Activated CD4-positive, alpha-beta T cell treated with anti-CD3 and anti-CD28 coated beads for 48 hours (primary cell): ENCODE measurements at regions not wholly inside any gene's neighbourhood (a gene's known extent, or its start where the extent isn't known, plus 50 kb on each side); places are given as distances from the start of the nearest gene placed in this dataset.
"Not testable (repeated sequence)": the region's sequence is repeated elsewhere in the genome, so short reads cannot be mapped to it uniquely, and the experiment has no call there.

ENCODE experiments used
- DNase-seq: peaks from one replicate; pipeline ENCODE4 v3.0.0-alpha.2; 2020

DNA sequence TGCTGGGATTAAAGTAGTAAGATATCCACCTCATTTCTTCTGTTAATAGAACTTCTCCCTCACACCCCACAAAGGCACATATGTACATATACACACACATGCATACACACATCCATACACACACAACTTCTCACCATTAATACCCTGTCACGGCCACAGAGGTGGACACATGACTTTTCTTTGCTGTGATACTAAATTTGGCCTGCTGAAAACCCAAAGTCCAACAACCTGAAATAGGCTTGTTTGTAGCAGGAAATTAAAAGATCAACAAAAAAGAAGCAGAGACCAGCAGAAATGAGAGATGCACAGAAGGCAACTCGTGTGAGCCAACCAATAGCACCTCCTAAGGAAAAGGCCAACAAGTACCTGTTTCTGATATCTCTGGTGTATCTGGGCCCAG lies 128.7 kb upstream of the PCGF5 start:
- no peak for DNase-seq

DNA sequence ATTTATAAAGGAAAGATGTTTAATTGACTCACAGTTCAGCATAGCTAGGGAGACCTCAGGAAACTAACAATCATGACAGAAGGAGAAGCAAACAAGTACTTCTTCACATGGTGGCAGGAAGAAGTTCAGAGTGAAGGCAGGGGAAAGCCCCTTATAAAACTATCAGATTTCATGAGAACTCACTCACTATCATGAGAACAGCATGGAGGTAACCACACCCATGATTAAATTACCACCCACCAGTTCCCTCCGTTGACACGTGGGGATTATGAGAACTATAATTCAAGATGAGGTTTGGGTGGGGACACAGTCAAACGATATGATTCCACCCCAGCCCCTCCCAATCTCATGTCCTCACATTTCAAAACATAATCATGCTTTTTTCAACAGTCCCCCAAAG lies 124.2 kb upstream of the PCGF5 start:
- DNase-seq, result no peak

DNA sequence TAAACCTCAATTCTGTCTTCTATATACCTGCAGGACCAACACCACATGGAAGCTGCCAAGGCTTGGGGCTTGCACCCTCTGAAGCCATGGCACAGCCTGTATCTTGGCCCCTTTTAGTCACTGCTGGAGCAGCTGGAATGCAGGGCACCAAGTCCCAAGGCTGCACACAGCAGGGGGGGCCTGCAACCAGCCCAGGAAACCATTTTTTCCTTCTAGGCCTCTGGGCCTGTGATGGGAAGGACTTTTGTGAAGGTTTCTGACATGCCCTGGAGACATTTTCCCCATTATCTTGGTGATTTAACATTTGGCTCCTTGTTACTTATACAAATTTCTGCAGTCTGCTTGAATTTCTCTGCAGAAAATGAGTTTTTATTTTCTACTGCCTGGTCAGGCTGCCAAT lies 123.2 kb upstream of the PCGF5 start:
- no peak for DNase-seq

DNA sequence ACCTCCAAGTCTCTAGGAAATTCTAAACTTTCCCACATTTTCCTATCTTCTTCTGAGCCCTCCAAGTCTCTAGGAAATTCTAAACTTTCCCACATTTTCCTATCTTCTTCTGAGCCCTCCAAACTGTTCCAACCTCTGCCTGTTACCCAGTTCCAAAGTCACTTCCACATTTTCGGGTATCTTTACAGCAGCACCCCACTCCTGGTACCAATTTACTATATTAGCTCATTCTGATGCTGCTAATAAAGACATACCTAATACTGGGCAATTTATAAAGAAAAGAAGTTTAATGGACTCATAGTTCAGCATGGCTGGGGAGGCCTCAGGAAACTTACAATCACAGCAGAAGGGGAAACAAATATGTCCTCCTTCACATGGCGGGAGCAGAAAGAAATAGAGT lies 122.4 kb upstream of the PCGF5 start:
- DNase-seq, result not testable (repeated sequence)

DNA sequence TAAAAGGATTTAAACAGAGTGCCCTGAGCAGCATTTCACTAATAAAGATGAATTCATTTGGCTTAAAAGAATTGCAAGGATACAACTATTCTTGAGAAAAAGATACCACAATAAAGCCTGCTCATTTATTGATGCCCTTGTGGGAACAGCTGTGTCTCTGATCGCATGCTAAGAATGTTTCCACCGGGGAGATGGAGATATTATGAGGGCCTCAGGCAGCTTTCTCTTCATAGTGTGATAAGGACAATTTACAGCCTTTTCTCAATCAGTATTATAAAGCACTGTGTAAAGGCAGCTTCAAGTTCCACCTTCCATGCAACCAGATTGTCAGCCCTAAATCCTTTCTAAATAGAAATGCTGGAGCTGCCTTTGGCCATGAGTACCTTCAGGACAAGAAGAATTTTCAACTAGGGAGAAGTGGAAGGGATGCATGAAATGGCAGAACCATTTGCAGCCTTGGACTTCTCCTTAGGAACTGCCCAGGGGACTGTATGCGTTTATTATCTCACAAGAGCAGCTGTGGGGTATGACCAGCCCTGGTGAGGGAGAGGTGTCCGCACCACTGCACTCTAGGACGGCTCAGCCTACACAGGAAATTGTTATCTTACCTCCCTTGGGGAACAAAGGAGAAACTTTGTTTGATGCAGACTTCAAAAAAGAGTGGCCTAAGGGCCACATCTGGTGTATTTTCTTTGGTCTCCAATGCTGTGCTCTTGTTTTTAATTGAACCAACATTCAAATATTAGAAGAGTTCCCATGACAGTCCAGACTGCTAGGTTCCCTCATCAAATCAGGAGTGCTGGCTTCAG lies 116.9 kb upstream of the PCGF5 start:
- DNase-seq, result no peak

DNA sequence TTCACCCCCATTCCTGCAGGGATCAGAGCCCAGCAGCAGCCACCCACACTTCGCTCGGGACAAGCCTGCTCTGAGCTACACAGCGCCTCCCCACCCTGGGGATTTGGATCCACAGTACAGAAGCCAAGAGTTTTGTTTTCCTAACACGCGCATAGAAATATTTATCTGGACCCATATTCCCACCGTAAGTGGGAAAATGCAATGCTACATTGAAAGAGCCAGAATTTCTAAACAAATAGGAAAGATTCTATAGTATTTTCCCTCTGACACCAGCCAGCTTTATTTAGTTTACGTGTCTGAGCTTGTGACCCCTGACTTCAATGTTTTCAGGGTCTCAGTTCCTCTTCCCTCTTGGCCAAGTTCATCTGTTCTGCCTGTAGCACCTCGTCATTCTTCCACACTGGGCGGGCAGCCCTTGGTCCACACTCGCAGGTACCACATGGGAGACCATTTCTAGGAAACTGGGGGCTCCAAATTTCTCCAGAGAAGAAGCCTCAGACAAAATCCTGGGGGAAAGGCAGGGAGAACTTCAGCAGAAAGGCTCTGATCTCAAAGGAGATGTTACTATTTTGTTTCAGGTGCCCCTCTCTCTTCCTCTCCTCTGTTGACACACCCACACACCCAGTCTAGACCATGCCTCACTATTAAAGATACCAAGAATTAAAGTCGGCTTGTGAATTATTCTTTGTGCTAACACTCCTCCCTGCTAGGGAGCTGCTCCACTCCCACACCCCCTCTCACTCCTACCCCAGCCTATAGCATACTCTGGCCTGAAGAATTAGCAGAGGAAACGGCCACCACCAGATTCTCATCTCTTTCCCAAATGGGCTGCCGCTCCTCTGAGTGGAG lies 116.0 kb upstream of the PCGF5 start:
- DNase-seq, result no peak

DNA sequence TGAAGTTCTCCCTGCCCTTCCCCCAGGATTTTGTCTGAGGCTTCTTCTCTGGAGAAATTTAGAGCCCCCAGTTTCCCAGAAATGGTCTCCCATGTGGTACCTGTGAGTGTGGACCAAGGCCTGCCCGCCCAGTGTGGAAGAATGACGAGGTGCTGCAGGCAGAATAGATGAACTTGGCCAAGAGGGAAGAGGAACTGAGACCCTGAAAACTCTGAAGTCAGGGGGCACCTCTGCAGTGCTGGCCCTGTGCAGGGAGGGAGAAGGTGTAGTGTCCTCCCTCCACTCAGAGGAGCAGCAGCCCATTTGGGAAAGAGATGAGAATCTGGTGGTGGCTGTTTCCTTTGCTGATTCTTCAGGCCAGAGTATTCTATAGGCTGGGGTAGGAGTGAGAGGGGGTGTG lies 115.2 kb upstream of the PCGF5 start:
- DNase-seq, result no peak

DNA sequence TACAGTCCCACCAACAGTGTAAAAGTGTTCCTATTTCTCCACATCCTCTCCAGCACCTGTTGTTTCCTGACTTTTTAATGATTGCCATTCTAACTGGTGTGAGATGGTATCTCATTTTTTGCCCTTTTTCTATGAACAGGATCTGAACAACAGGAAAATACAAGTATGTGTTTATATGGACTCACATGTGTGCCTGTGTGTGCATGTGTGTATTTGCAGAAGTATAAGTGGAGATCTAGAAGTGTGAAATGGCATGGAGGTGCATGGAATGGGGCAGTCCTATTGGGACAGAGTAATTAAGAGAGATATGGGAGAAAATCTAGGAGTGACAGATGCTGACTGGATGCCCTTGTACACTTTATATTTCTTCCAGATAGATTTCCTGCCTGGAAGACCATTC lies 111.6 kb upstream of the PCGF5 start:
- DNase-seq, result no peak

DNA sequence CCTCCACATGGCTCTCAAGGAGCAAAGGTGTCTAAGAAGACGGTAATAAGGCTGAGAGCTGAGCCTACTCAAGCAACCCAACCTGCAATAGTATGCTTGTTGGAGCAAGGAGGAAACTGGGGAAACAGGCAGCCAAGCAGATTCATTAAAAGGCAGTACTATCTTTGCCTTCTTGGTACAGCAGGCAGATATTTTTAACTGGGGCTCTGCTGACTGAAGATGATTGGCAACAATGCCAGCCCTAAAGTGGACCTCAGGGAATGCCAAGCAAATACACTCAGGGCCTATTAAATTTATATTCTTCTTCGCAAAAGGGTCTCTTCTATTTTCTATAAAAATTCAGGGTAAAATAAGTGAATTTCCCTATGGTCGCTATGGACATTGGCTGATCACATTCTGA lies 109.4 kb upstream of the PCGF5 start:
- no peak for DNase-seq

DNA sequence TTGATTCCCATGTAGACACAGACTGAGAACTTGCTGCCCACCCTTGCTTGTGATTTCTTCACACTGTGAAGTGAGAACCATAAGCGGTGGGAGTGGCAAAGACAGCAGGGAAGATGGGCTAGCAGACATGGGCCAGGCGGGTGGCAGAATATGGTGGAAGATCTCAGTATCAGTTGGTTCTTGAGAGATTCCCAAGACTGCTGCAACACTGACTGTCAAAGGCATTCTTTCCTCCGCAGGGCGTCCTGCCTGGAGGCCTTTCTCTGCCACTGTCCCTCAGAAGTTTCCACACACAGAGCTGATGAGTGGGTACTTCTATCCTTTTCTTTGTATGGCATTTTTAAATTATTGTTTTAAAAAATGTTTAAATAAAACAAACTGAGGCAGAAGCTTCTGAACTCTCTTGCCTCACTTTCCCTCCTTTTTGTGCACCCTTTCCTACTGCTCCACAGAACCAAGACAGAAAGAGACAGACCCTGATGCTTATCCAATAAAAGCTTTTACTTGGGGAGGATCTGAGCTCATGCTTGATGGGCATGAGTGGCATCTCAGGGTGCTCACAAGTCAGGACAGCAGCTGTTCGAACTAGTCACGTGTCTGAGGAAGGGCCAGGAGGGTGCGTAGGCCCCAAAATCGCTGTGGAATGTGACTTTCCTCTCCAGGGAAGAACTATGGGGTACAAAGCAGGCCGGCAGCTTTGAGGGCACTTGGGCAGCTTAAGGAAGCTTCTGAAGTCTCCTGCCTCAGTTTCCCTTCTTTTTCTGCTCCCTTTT lies 104.7 kb upstream of the PCGF5 start:
- DNase-seq, result no peak

DNA sequence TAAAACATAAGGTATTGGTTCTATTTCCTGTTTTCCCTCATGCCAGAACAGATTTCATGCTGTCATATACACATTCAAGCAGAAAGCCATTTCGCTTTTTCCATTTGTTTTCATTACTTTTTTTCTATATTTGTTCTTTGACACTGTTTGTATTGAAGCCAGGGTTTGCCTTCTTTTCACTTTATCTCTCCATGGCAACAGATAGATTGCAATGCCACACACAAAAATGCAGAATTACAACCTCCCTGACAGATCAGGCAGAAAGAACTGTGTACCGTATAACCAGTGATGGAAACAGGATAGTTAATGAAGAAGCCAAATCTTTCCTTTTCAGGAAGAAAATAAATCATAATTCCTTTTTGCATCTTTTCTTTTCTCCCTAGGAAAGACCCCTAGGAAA lies 103.0 kb upstream of the PCGF5 start:
- no peak for DNase-seq

DNA sequence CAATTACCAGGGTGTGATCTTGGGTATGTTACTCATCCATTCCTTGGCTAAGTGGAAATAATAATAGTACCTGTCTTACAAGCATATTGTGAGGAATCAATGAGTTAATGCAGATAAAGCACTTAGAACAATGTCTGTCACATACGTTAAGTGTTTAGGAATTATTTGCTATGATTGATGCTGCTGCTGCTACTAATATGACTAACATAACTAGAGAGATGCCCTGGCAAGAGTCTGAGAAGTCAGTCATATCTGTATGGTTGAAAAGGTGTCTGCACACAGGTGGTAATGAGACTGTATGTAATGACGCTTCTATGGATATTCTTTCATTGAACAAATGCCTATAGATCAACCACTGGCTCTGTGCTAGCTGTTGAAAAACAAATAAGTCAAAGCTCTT lies 100.1 kb upstream of the PCGF5 start:
- DNase-seq, result no peak

DNA sequence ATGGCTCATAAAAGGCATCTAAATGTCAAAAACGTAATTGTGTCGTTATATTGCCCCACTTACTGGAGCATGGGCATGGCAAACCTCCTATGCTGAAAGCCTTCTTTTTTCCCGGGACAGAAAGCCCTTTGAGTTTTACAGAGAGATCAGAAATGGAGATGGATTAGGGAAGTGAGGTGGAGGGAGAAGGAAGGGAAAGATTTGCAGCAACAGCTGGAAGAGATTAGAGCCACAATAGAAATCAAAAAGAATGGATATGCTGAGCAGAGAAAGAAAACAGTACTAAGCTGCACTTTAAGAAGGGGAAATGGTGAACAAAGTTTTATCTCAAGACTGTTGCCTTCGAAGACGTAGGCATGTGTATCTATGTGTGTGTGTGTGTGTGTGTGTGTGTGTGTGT lies 97.2 kb upstream of the PCGF5 start:
- DNase-seq, result no peak

DNA sequence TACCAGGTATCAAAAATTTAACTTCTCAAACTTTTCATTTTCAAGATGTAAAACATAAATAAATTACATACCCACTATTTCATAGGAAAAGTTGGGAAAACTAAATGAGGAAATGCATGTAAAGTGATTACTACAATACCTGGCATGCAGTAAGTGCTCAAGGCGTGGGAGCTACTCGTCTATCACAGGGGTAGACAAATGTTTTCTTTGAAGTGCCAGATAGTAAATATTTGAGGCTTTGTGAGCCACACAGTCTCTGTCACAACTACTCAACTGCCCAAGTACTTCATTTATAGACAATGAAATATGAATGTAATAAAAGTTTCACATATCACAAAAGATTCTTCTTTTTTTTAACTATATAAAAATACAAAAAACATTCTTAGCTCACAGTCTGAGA lies 96.4 kb upstream of the PCGF5 start:
- no peak for DNase-seq

DNA sequence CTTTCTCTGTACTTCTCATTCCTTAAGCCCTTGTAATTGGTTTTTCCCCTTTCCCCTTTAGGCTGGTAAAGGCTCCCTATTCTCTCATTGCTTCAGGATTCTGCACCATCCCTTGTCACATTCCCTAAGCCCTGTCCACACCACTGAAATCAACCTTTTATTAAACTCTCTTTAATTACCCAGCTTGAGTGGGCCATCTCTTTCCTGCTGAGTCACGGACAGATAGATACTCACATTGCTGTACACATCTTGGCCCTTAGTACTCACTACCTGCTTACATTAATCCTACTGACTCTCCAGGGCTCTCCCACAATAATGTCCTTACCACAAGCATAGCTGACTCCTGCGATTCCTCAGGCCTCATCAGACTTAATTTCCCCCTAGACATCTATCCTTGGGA lies 94.0 kb upstream of the PCGF5 start:
- DNase-seq, result no peak

DNA sequence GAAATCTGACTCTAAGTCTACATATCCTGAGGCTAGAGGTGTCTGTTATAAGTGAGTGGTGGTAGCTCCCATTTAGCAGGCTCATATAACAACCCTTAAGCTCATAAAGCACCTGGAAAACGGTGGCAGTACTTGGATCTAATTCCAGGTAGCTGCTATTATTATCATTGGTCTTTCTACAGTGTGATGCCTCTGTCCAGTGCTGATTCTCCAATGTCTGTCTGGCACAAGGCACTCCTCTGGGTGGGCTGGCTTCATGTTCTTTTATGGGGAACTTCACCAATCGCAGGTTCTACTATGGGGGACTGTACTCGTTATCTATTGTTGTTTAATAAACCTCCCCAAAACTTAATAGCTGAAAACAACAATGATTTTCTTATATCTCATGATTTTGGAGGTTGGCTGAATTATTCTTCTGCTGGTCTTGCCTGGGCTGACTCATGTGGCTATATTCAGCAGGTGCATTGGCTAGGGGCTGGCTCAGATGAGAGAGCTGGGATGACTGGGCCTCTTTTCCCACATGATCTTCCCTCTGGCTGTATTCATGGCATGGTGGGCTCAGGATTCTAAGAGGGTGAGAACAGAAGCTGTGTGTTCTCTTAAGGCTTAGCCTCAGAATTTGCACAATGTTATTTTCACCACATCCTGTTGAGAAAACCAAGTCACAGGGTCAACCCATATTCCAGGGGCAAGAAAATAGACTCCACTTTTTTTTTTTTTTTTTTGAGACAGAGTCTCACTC lies 93.0 kb upstream of the PCGF5 start:
- no peak for DNase-seq

DNA sequence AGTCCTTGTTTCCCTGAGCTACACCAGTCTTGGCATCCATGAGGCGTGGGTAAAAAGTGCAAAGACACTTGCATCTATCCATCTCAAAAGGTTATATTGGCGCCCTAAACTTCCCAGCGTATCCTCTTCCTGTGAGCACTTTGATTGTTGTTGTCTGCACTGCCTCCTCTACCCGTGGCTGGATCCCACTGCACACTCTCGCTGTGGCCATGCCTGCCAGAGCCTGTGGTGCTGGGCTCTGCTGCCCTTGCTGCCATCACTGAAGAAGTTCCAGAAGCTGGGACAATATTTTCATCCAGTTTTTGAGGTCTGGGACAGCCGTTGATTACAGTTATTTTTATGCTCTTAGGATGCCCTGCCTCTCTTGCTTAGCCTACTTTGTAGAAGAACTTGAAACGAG lies 85.3 kb upstream of the PCGF5 start:
- DNase-seq, result no peak

DNA sequence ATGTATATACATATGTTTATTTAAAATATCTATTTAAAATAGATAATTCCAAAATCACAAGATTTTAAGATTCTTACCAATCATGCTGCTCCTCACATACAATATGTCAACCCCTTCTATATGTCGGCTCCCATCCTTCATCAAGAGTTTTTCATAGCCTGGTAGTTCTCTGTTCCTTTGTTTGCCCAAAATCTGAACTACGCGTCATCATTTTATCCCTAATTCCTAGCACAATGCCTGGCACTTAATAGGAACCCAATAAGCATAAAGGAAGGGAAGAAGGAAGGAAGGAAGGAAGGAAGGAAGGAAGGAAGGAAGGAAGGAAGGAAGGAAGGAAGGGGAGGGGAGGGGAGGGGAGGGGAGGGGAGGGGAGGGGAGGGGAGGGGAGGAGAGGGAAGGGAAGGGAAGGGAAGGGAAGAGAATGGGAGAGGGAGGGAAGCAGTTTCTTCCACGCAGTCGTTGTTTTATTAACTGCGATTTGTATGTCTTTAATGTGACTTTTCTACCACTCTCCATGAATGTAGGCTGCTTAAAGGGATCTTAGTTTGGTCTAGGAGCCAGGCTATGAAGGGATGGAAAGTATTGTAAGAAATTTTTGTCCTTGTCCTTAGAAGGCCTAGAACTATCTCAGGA lies 83.3 kb upstream of the PCGF5 start:
- DNase-seq, result no peak

DNA sequence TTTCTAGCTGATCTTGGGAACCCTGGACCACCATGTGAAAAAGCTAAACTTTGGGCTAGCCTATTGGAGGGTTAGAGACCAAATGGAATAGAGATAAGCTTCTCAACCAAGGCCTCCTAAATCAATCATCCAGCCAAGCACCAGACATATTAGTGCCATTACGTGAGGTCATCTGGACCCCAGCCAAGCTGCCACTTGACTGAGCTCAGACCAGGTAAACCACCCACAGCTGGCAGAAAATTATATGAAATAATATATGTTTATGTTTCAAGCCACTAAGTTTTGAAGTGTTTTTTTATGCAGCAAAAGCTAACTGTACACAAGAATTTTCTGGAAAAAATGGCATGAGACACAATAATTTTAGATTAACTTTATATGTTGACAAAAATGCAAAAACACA lies 82.6 kb upstream of the PCGF5 start:
- no peak for DNase-seq

DNA sequence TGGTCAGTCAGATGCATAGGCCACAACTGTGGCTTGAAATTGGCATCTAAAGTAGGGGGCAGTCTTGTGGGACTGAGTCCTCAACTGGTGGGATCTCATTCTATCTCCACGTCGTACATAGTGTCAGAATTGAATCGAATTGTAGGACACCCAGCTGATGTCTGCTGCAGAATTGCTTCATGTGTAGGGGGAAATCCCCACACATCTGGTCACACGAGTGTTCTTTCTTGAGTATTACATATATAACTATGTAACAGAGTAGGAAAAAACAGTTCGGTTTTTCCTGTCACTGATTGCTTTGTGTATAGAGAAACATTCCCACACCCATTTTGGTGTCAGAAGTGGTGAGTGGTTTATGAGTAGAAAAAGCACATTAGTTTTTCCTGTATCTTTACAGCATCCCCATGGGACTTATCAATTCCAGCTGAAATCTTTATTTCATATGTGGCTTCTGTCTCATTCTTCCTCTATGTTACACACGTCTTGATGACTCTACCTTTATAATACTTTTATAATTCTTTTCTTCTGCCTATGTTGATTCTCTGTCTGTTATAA lies 79.4 kb upstream of the PCGF5 start:
- DNase-seq, result no peak

DNA sequence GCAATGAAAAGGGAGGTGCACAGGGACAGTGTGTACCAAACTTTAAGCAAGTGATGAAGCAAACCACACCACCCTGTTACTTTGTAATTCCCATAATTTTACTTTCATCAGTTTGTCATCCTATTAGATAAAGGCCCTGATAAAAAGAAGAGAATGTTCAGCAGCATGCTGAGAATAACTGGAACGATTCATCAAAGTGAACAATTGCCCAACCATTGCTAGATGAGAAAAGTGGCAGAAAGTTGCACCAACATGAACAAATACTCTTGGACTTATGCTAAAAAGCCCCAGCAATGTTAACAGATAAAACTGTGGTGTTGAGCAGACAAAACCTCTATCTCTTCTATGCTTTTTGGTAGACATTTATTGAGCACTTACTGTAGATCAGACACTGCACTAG lies 75.5 kb upstream of the PCGF5 start:
- no peak for DNase-seq

DNA sequence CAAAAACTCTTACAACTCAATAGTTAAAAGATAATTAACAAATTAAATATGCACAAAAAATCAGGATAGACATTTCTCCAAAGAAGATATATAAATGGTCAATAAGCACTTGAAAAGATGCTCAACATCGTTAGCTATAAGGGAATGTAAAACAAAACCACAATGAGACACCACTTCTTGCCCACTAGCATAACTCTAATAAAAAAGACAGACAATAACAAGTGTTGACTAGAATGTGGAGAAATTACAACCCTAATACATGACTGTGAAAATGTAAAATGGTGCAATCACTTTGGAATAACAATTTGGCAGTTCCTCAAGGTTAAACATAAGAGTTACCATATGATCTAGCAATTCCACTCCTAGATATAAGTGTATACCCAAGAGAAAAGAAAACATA lies 74.3 kb upstream of the PCGF5 start:
- DNase-seq, result no peak
